ENCODE measurements at regions not wholly inside any gene's neighbourhood (a gene's known extent, or its start where the extent isn't known, plus 50 kb on each side); places are given as distances from the start of the nearest gene placed in this dataset.

DNA sequence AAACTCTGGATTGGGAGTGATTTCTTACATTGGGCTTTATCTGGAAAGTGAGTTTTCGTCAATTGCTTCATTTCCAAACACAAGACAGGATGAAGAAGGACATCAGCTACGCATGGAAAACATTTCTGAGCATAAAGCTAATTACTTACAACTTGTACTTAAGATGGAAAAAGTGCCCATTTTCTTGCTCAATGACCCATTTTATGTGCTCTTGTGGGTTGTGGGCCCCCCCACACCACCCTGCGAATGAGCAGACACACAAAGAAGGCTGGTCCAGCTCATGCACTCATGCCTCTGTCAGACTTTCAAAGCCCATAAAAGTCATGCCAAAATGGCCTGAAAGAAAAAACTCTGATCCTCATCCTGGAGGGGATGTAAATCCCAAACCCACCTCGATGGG lies 663.0 kb downstream of the AJAP1 start:
- ChIA-PET CTCF (no interaction called here), POLR2A (no interaction called here)
- no peak for DNase-seq
- H3K36me3 Mint-ChIP-seq (ENCODE audit: low read depth), result no peaks in the 10 kb centered on the region
- no peak overlapping the region for H3K4me3 Mint-ChIP-seq
- peaks cover 2% of the 10 kb centered on the region for H3K27me3 Mint-ChIP-seq
- H3K27ac Mint-ChIP-seq, result no peak overlapping the region
- H3K9me3 Mint-ChIP-seq, result no peaks in the 10 kb centered on the region
- no peaks in the 10 kb centered on the region for H3K4me1 Mint-ChIP-seq

DNA sequence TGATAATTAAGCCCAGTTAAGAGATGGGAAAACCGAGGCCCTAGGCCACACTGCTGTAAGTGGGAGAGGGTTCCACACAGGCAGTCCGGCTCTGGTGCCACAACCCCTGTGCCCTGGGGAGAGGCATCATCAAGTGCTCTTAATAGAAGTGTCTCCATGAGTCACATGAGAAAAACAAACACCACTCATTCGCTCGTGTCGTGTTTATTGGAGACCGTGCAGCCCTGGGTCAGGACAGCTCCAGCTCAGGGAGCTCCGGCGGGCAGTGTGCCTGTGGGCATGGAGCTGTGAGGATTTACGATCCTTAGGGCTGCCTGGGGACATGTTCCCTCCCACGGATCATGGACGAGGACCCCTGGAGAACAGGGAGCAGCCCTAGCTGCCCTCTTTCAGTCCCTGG lies 658.5 kb downstream of the AJAP1 start:
- CTCF ChIA-PET, result no interaction called here
- no peak overlapping the region for H3K27ac Mint-ChIP-seq

GRCh38 chr1:5312293-5312674 lies 657.9 kb downstream of the AJAP1 start:
- Mint-ChIP-seq H3K27me3 (no peaks in the 10 kb centered on the region), H3K27ac (no peak overlapping the region), H3K36me3 (ENCODE audit: low read depth) (no peaks in the 10 kb centered on the region), H3K4me3 (no peak overlapping the region), H3K4me1 (no peaks in the 10 kb centered on the region), H3K9me3 (no peaks in the 10 kb centered on the region)
- ChIA-PET POLR2A (no interaction called here), CTCF (no interaction called here)
- DNase-seq, result no peak

More for the DNA sequence above, 658.5 kb downstream of the AJAP1 start:
- Mint-ChIP-seq H3K9me3 (no peaks in the 10 kb centered on the region), H3K27me3 (no peaks in the 10 kb centered on the region), H3K4me1 (no peaks in the 10 kb centered on the region), H3K4me3 (no peak overlapping the region), H3K36me3 (ENCODE audit: low read depth) (no peaks in the 10 kb centered on the region)
- DNase-seq, result no peak
- POLR2A ChIA-PET, result no interaction called here

DNA sequence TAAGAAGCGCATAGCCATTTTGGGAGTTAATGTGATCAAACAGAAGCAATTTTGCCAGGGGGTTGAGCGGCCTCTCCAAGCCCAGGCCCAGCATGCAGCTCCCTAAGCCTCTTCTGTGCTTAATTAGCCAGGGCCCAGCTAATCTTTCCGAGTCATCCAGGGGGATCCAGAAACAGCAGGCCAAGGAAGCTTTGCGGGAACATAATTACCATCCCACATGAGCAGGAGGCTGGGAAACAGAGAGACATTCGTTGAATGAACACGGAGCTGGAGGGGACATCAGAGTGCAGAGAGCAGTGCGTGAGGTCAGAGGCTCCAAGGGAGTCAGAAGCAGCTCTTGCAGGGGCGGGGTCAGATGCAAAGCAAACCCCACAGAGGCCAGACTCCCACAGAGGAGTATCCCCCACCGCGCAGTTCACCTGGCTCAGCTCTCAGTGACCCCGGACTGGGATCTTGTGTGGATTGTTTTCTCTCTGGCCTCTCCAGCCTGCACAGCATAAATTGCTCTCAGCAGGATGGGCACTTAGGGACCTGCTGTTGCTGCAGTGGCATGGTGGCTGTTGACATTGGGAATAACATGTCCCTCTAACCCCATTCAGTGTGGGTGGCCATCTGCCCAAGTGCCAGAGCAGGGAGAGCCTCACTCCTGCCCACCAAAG lies 657.4 kb downstream of the AJAP1 start:
- Mint-ChIP-seq H3K36me3 (ENCODE audit: low read depth) (no peaks in the 10 kb centered on the region), H3K4me3 (no peak overlapping the region), H3K27me3 (no peaks in the 10 kb centered on the region), H3K27ac (no peak overlapping the region), H3K9me3 (no peaks in the 10 kb centered on the region), H3K4me1 (no peaks in the 10 kb centered on the region)
- ChIA-PET CTCF (no interaction called here), POLR2A (no interaction called here)
- DNase-seq, result no peak

DNA sequence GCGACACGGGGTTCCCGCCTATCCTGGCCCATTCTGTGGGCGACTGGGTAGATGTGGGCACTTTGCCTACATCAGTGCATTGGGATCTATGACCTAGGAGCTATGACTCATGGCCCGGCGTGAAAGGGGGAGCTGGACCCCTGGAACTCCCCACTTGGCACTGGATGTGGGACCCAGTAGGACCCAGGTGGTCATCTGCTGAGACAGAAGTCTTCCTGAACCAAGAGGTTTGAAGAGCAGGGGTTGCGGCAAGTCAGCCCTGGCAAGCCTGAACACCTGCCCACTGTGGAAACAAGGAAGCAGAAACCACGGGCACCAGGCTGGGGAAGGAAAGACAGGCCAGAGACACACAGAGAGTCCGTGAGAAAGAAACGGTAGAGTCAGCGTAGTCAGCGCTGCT lies 656.7 kb downstream of the AJAP1 start:
- Mint-ChIP-seq H3K27me3 (no peaks in the 10 kb centered on the region), H3K4me3 (no peak overlapping the region), H3K36me3 (ENCODE audit: low read depth) (no peaks in the 10 kb centered on the region), H3K9me3 (no peaks in the 10 kb centered on the region), H3K27ac (no peak overlapping the region), H3K4me1 (no peaks in the 10 kb centered on the region)
- CTCF ChIA-PET, result no interaction called here
- DNase-seq, result no peak
- POLR2A ChIA-PET, result no interaction called here

DNA sequence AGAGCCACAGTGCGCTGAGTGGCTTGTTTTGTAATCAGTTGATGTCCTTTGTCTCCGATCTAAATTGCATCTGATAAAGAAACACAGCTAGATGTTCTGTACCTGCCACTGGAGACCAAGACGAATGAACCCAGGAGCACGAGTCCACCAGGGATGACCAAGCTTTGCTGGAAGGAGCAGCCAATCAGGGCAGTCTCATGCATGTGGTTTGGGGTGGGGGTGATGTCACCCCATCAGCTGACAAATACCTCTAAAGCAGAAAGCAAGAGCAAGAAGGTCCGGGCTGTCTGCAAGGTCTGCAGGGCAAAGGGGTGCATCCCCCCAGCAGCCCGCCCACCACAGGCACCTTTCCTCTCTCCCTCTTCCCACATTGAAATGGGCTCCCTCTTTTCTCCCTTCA lies 653.8 kb downstream of the AJAP1 start:
- Mint-ChIP-seq H3K9me3 (no peaks in the 10 kb centered on the region), H3K4me3 (no peak overlapping the region), H3K27me3 (no peaks in the 10 kb centered on the region), H3K27ac (no peak overlapping the region), H3K36me3 (ENCODE audit: low read depth) (no peaks in the 10 kb centered on the region), H3K4me1 (no peaks in the 10 kb centered on the region)
- no peak for DNase-seq
- ChIA-PET POLR2A (no interaction called here), CTCF (no interaction called here)

- Mint-ChIP-seq H3K27ac (no peak overlapping the region), H3K36me3 (ENCODE audit: low read depth) (no peaks in the 10 kb centered on the region), H3K4me3 (no peak overlapping the region), H3K27me3 (no peaks in the 10 kb centered on the region), H3K4me1 (no peaks in the 10 kb centered on the region), H3K9me3 (no peaks in the 10 kb centered on the region)
- no peak for DNase-seq
- ChIA-PET CTCF (no interaction called here), POLR2A (no interaction called here)
These were observed 650.3 kb downstream of the AJAP1 start for GRCh38 chr1:5304702-5305101.

DNA sequence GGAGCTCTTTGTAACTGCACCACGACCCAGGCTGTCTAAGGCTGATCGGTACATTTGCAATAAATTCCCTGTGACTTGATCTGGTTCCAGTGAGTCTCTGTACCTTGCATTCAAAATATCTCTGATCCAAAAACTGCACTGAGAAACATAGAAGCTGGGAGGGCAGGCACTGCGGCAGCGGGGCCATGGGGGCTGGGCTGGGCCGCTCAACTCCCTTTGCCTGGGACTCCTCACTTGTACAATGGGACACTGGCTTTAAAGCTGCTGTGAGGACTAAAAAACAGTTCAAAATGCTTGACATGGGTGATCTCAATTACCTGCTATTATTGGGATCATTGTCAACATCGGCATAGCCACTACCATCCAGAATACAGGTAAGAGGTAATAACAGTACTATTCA lies 644.0 kb downstream of the AJAP1 start:
- ChIA-PET CTCF (no interaction called here), POLR2A (no interaction called here)
- H3K27ac Mint-ChIP-seq, result no peak overlapping the region
- DNase-seq, result no peak
- no peaks in the 10 kb centered on the region for H3K36me3 Mint-ChIP-seq (ENCODE audit: low read depth)
- no peaks in the 10 kb centered on the region for H3K4me1 Mint-ChIP-seq
- H3K27me3 Mint-ChIP-seq, result no peaks in the 10 kb centered on the region
- H3K4me3 Mint-ChIP-seq, result no peak overlapping the region
- no peaks in the 10 kb centered on the region for H3K9me3 Mint-ChIP-seq

- Mint-ChIP-seq H3K27ac (no peak overlapping the region), H3K4me1 (no peaks in the 10 kb centered on the region), H3K9me3 (no peaks in the 10 kb centered on the region), H3K27me3 (no peaks in the 10 kb centered on the region), H3K36me3 (ENCODE audit: low read depth) (no peaks in the 10 kb centered on the region), H3K4me3 (no peak overlapping the region)
- CTCF ChIA-PET, result no interaction called here
- no peak for DNase-seq
- POLR2A ChIA-PET, result no interaction called here
These were observed 643.5 kb downstream of the AJAP1 start for GRCh38 chr1:5297886-5298239.

DNA sequence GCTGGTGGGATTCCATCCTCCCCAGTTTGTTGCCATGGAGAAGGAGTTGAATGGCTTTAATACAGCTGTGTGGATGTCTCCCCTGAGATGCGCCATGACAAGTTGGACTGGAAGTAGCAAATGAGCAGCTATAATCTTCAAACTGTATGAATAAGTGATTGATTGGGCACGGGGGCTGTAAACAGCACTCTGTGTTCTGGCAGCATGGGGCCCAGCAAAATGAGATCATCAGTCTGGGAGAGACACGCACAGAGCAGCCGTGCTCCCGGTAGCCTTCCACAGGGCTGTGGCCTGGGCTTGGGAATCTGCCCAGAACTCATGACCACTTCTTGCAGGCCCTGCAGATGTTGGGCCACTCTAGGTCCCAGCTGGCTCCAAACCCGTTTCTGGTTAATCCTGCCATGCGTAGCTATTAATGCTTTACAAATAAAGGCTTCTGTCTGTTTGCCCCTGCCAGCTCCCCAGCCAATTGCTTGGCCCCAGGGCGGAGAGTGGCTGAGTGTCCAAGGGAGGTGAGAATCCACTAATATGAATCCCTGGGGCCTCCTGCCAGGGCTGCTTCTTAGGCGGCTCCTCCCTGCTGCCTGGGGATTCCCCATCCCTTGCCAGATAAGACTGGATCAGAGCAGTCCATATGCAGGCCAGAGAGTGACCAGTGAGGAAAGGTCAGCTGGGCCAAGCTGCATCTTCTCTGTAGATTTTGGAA lies 642.9 kb downstream of the AJAP1 start:
- ChIA-PET CTCF (no interaction called here), POLR2A (no interaction called here)
- Mint-ChIP-seq H3K36me3 (ENCODE audit: low read depth) (no peaks in the 10 kb centered on the region), H3K27me3 (no peaks in the 10 kb centered on the region), H3K27ac (no peak overlapping the region), H3K4me3 (no peak overlapping the region), H3K9me3 (no peaks in the 10 kb centered on the region), H3K4me1 (no peaks in the 10 kb centered on the region)
- DNase-seq, result no peak

GRCh38 chr1:5296557-5297179 lies 642.3 kb downstream of the AJAP1 start:
- no peak for DNase-seq
- ChIA-PET CTCF (no interaction called here), POLR2A (no interaction called here)
- H3K36me3 Mint-ChIP-seq (ENCODE audit: low read depth), result no peaks in the 10 kb centered on the region
- H3K4me1 Mint-ChIP-seq, result no peaks in the 10 kb centered on the region
- no peaks in the 10 kb centered on the region for H3K27me3 Mint-ChIP-seq
- no peak overlapping the region for H3K4me3 Mint-ChIP-seq
- no peaks in the 10 kb centered on the region for H3K9me3 Mint-ChIP-seq
- no peak overlapping the region for H3K27ac Mint-ChIP-seq

DNA sequence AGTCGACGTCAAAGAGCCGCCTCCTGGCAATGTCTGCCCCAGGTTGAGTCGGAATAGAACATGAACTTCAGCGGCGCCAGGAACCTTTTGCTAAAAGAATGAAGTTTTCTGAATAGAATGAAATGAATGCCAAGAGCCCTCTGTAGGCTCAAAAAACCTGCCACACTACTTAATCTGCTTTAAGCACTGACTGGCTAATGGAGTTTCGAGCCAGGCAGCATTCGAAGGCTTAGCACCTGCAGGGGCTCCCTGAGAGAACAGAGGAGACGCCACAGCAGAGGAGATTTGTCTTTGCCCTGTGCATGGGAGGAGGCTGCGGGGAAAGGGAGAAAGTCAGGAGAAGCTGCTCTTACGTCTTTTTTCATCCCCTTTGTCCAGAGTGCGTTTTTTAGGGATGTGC lies 641.7 kb downstream of the AJAP1 start:
- Mint-ChIP-seq H3K27me3 (no peaks in the 10 kb centered on the region), H3K36me3 (ENCODE audit: low read depth) (no peaks in the 10 kb centered on the region), H3K27ac (no peak overlapping the region), H3K4me3 (no peak overlapping the region), H3K4me1 (no peaks in the 10 kb centered on the region), H3K9me3 (no peaks in the 10 kb centered on the region)
- ChIA-PET CTCF (no interaction called here), POLR2A (no interaction called here)
- no peak for DNase-seq

GRCh38 chr1:5291889-5292288 lies 637.5 kb downstream of the AJAP1 start:
- no peak for DNase-seq
- Mint-ChIP-seq H3K27ac (no peak overlapping the region), H3K9me3 (no peaks in the 10 kb centered on the region), H3K36me3 (ENCODE audit: low read depth) (no peaks in the 10 kb centered on the region), H3K4me1 (no peaks in the 10 kb centered on the region), H3K27me3 (no peaks in the 10 kb centered on the region), H3K4me3 (no peak overlapping the region)
- POLR2A ChIA-PET, result no interaction called here
- CTCF ChIA-PET, result no interaction called here
